Breast epithelium (tissue), 4 donors: ENCODE measurements at regions not wholly inside any gene's neighbourhood (a gene's known extent, or its start where the extent isn't known, plus 50 kb on each side); places are given as distances from the start of the nearest gene placed in this dataset.

ENCODE experiments used
- DNase-seq, 2 donors: peaks; one replicate each; pipeline ENCODE4 v3.0.0-alpha.2; 2019; ENCODE audit warnings: low spot score in 2 of 2
- H3K27ac ChIP-seq, 2 donors: fragments of 200-600 bp; sonication (generic) in 1 of 2; one replicate each; pipeline ENCODE4 v1.5.1; 2016 to 2019; ENCODE audit warnings: mild to moderate bottlenecking in 1 of 2
- H3K27me3 ChIP-seq, 2 donors: fragments of 200-600 bp; sonication (generic) in 1 of 2; one replicate each; pipeline versions ENCODE4 v1.5.1 to v1.6.0; 2017 to 2019; ENCODE audit warnings: control low read depth in 1 of 2, mild to moderate bottlenecking in 1 of 2
- H3K36me3 ChIP-seq: fragments of 200-600 bp; one replicate; pipeline ENCODE4 v1.5.1; 2019
- H3K4me1 ChIP-seq, 2 donors: fragments of 200-600 bp; sonication (generic); one replicate each; pipeline ENCODE4 v1.5.1; 2016 to 2019; ENCODE audit warnings: control low read depth in 1 of 2
- H3K4me3 ChIP-seq, 3 donors: fragments of 200-600 bp; sonication (generic); 1 replicate in 2 of 3; 2 replicates in 1 of 3; pipeline ENCODE4 v1.5.1; 2016 to 2019; ENCODE audit warnings: mild to moderate bottlenecking in 3 of 3, moderate library complexity in 2 of 3
- H3K9me3 ChIP-seq, 2 donors: fragments of 200-600 bp; sonication (generic) in 1 of 2; one replicate each; pipeline ENCODE4 v1.5.1; 2016 to 2019; ENCODE audit warnings: control low read depth in 1 of 2
- CTCF ChIP-seq, 3 donors: fragments of 450-650 bp; IDR thresholded peaks; one replicate each; pipeline ENCODE4 v1.5.1; 2016 to 2017; ENCODE audit warnings: antibody characterized with exemption in 3 of 3, mild to moderate bottlenecking in 3 of 3, moderate library complexity in 3 of 3
- POLR2A ChIP-seq: fragments of 450-650 bp; IDR thresholded peaks from one replicate; pipeline ENCODE4 v1.6.1; 2016; ENCODE audit warnings: antibody characterized with exemption, mild to moderate bottlenecking, moderate library complexity
- POLR2AphosphoS5 ChIP-seq, 3 donors: sonication (generic); formaldehyde crosslinking; IDR thresholded peaks; one replicate each; pipeline ENCODE4 v1.6.1; 2017; ENCODE audit warnings: antibody characterized with exemption in 3 of 3
- intact Hi-C: fragments of 100-400 bp; cut with DNase I; formaldehyde crosslinking; loops from one replicate; pipeline ENCODE4 v1.15.1; 2023; ENCODE audit warnings: low total_unique reads

GRCh38 chr4:176508780-176509331 is 189.1 kb downstream of the SPCS3 start:
- no peak for DNase-seq
- Histone ChIP-seq H3K27me3 (no peaks in the 10 kb centered on the region), H3K36me3 (no peaks in the 10 kb centered on the region), H3K4me1 (no peaks in the 10 kb centered on the region), H3K9me3 (no peaks in the 10 kb centered on the region), H3K27ac (no peak overlapping the region), H3K4me3 (no peak overlapping the region)
- intact Hi-C loops = no loop called here
- TF ChIP-seq POLR2A (no peak), CTCF (IDR thresholded peaks at IDR 0.05) (no peak), POLR2AphosphoS5 (IDR thresholded peaks at IDR 0.05) (no peak)

GRCh38 chr4:176525576-176525975 is 205.8 kb downstream of the SPCS3 start:
- no peak overlapping the region for H3K4me3 ChIP-seq
- H3K4me1 ChIP-seq = no peaks in the 10 kb centered on the region
- intact Hi-C loops = no loop called here
- no peak for DNase-seq
- no peaks in the 10 kb centered on the region for H3K27me3 ChIP-seq
- H3K27ac ChIP-seq = no peak overlapping the region
- no peaks in the 10 kb centered on the region for H3K36me3 ChIP-seq
- H3K9me3 ChIP-seq = no peaks in the 10 kb centered on the region
- no peak for TF ChIP-seq CTCF (IDR thresholded peaks at IDR 0.05)
- TF ChIP-seq POLR2AphosphoS5 (IDR thresholded peaks at IDR 0.05) = no peak
- TF ChIP-seq POLR2A = no peak

GRCh38 chr4:176526704-176527103 is 206.9 kb downstream of the SPCS3 start:
- no peaks in the 10 kb centered on the region for H3K27me3 ChIP-seq
- TF ChIP-seq CTCF (IDR thresholded peaks at IDR 0.05) = no peak
- no peak for TF ChIP-seq POLR2A
- TF ChIP-seq POLR2AphosphoS5 (IDR thresholded peaks at IDR 0.05) = no peak
- no peaks in the 10 kb centered on the region for H3K36me3 ChIP-seq
- no peak overlapping the region for H3K4me3 ChIP-seq
- intact Hi-C loops = no loop called here
- H3K27ac ChIP-seq = no peak overlapping the region
- no peak for DNase-seq
- H3K9me3 ChIP-seq = no peaks in the 10 kb centered on the region
- no peaks in the 10 kb centered on the region for H3K4me1 ChIP-seq

DNA sequence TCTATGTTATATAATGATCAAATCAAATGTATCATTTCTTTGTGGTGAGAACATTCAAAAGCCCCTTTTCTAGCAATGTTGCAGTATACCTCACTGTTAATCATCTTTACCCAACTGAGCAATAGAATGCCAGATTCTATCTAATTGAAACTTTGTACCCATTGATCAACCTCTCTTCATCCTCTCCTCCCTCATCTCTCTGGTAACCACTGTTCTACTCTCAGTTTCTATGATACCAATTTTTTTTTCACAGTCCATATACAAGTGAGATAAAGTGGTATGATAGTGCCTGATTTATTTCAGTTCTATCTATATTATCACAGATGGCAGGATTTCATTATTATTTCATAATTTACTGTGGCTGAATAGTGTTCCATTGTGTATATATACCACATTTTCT is 209.8 kb downstream of the SPCS3 start:
- no peak for DNase-seq
- Histone ChIP-seq H3K36me3 (no peaks in the 10 kb centered on the region), H3K9me3 (no peaks in the 10 kb centered on the region), H3K27ac (no peak overlapping the region), H3K27me3 (no peaks in the 10 kb centered on the region), H3K4me3 (no peak overlapping the region), H3K4me1 (no peaks in the 10 kb centered on the region)
- intact Hi-C loops = no loop called here
- TF ChIP-seq POLR2AphosphoS5 (IDR thresholded peaks at IDR 0.05) (no peak), POLR2A (no peak), CTCF (IDR thresholded peaks at IDR 0.05) (no peak)

DNA sequence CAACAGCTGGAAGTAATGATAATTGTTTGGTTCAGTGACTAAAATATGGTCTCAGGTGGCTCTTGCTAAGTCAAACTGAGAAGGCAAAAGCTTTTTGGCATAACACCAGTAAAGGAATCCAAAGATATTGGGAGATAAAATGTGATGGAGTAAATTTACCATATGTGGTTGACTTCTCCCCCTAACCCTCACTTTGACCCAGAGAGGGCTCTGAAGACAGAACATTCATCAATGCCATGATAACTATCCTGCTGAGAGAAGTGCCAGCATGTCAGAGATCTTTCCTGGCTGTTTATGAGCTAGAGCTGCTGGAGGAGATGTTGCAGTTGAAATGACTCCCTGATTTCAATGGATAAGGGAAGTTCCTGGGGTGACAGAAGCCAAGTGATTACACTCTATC is 213.4 kb downstream of the SPCS3 start:
- no peaks in the 10 kb centered on the region for H3K9me3 ChIP-seq
- no peaks in the 10 kb centered on the region for H3K27me3 ChIP-seq
- no peak overlapping the region for H3K27ac ChIP-seq
- no peaks in the 10 kb centered on the region for H3K36me3 ChIP-seq
- no peak overlapping the region for H3K4me3 ChIP-seq
- no peaks in the 10 kb centered on the region for H3K4me1 ChIP-seq
- intact Hi-C loops = no loop called here
- TF ChIP-seq POLR2AphosphoS5 (IDR thresholded peaks at IDR 0.05) = no peak
- no peak for TF ChIP-seq CTCF (IDR thresholded peaks at IDR 0.05)
- TF ChIP-seq POLR2A = no peak
- no peak for DNase-seq
